Caco-2 (cell line): ENCODE measurements at regions not wholly inside any gene's neighbourhood (a gene's known extent, or its start where the extent isn't known, plus 50 kb on each side); places are given as distances from the start of the nearest gene placed in this dataset.

Experiments used
- BruUV-seq: library from RNA; stranded (reverse); fragments of 400-500 nt; replicated peaks from 2 replicates; lab custom pipeline; 2021; lab: Mats Ljungman, UMichigan
- CTCF ChIA-PET: fragments of 300-600 bp; sonication (Branson Sonifier 250); formaldehyde crosslinking; loops from one replicate; lab custom pipeline; 2022; ENCODE audit warnings: antibody characterized with exemption; lab: Charles Lee
- POLR2A ChIA-PET: fragments of 300-600 bp; sonication (Branson Sonifier 250); formaldehyde crosslinking; loops from one replicate; lab custom pipeline; 2022; ENCODE audit warnings: antibody characterized with exemption; lab: Charles Lee
- DNase-seq, 2 experiments: peaks; one replicate each; pipeline versions ENCODE4 v3.0.0 to v3.0.0-alpha.2; 2020 to 2022
- H3K27me3 ChIP-seq: replicated peaks from 2 replicates; pipeline ENCODE4 v1.6.0; 2011; ENCODE audit warnings: low read length; ENCODE audit not compliant: control insufficient read depth, insufficient read depth
- H3K36me3 ChIP-seq: 2 replicates; pipeline ENCODE4 v1.5.1; 2011; ENCODE audit warnings: low read length; ENCODE audit not compliant: control insufficient read depth, insufficient read depth
- H3K4me1 ChIP-seq: fragments of 250-450 bp; sonication (Bioruptor Pico); 2 replicates; pipeline ENCODE4 v1.5.1; 2020; ENCODE audit warnings: mild to moderate bottlenecking
- H3K4me3 ChIP-seq: 2 replicates; pipeline ENCODE4 v1.5.1; 2011; ENCODE audit warnings: low read depth, mild to moderate bottlenecking, control low read depth, low read length
- H3K9me3 ChIP-seq: fragments of 250-450 bp; sonication (Bioruptor Pico); 2 replicates; pipeline ENCODE4 v1.5.1; 2020; ENCODE audit warnings: mild to moderate bottlenecking, moderate library complexity
- H3K27ac Mint-ChIP-seq: one replicate; pipeline ENCODE4 v1.8.0; 2022; ENCODE audit warnings: mixed read lengths; ENCODE audit not compliant: unreplicated experiment
- H3K27me3 Mint-ChIP-seq: one replicate; pipeline ENCODE4 v1.8.0; 2022; ENCODE audit warnings: mixed read lengths; ENCODE audit not compliant: insufficient read depth, unreplicated experiment
- H3K36me3 Mint-ChIP-seq: one replicate; pipeline ENCODE4 v1.8.0; 2022; ENCODE audit warnings: mild to moderate bottlenecking, mixed read lengths; ENCODE audit not compliant: insufficient read depth, unreplicated experiment
- H3K4me1 Mint-ChIP-seq: one replicate; pipeline ENCODE4 v1.8.0; 2022; ENCODE audit warnings: low read depth, mixed read lengths; ENCODE audit not compliant: unreplicated experiment
- H3K4me3 Mint-ChIP-seq: one replicate; pipeline ENCODE4 v1.8.0; 2022; ENCODE audit warnings: mild to moderate bottlenecking, moderate library complexity, mixed read lengths; ENCODE audit not compliant: unreplicated experiment
- H3K9me3 Mint-ChIP-seq: one replicate; pipeline ENCODE4 v1.8.0; 2022; ENCODE audit warnings: mixed read lengths; ENCODE audit not compliant: unreplicated experiment
- intact Hi-C: fragments of 100-400 bp; cut with micrococcal nuclease; formaldehyde crosslinking; loops from one replicate; pipeline ENCODE4 v1.10.0; 2022; ENCODE audit not compliant: unreplicated experiment
- TF ChIP-seq, protein P1 (sequence below), 2 experiments: fragments of 200-600 bp in 1 of 2; IDR thresholded peaks; 1 replicate in 1 of 2; 2 replicates in 1 of 2; pipeline versions ENCODE4 v1.5.1 to v1.8.0; 2011 to 2022; ENCODE audit warnings: antibody characterized with exemption in 1 of 2, control low read depth in 1 of 2, inconsistent platforms in 1 of 2, low read depth in 1 of 2, low read length in 1 of 2, mild to moderate bottlenecking in 1 of 2, moderate library complexity in 1 of 2; ENCODE audit not compliant: insufficient read depth in 1 of 2, severe bottlenecking in 1 of 2, unreplicated experiment in 1 of 2

DNA sequence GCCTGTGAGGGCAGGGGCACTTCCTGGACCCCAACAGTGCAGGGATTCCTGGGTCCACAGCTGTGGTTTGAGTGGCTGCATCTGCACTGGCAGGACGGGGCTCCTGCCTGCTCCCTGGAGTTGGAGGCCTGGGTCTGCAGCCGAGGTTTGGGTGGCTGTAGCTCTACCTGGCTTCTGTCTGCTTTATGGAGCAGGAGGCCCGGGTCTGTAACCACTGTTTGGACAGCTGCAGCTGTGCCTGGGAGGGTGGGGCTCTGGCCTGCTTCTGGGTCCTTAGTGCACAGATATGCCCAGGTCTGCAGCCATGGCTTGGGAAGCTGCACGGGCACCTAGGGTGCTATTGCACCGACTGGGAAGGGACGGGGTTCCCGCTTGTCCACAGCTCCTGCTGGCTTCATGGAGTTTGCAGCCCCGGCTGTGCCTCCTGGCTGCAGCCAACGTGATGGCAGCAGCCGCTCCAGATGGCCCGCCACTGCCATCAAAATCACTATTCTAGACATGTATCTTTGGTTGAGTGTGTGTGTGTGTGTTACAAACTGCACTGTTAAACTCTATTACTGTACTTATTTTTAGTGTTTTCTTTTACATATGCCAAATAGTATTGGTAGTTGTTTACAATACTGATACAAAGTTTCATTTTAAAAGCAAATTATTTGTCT lies 412.3 kb upstream of the KIRREL3 start:
- no peaks in the 10 kb centered on the region for H3K4me1 Mint-ChIP-seq
- TF ChIP-seq, protein P1, sequence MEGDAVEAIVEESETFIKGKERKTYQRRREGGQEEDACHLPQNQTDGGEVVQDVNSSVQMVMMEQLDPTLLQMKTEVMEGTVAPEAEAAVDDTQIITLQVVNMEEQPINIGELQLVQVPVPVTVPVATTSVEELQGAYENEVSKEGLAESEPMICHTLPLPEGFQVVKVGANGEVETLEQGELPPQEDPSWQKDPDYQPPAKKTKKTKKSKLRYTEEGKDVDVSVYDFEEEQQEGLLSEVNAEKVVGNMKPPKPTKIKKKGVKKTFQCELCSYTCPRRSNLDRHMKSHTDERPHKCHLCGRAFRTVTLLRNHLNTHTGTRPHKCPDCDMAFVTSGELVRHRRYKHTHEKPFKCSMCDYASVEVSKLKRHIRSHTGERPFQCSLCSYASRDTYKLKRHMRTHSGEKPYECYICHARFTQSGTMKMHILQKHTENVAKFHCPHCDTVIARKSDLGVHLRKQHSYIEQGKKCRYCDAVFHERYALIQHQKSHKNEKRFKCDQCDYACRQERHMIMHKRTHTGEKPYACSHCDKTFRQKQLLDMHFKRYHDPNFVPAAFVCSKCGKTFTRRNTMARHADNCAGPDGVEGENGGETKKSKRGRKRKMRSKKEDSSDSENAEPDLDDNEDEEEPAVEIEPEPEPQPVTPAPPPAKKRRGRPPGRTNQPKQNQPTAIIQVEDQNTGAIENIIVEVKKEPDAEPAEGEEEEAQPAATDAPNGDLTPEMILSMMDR (IDR thresholded peaks at IDR 0.05; ENCODE audit: insufficient read depth in 1 of 2, low read depth in 1 of 2, low read length in 1 of 2, severe bottlenecking in 1 of 2, unreplicated experiment in 1 of 2): no peak

DNA sequence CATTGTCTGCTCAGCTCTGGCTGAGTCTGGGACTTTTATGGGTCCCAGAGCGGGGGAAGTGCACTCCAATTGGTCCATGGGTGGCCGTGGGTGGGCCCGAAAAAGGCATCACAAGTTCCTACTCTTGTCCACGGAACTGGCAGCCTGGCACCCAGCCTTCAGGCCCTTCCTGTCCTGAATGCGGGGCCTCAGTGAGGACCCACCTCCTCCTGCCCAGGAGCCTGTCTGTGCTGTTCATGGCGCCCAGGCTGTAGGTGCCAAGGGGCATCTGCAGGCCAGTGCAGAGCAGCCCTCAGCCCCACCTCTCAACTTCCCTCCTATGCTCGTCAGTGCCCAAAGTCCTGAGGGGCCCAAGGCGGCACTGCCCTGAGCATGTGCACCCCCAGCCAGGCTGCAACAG lies 411.7 kb upstream of the KIRREL3 start:
- CTCF ChIA-PET: no interaction called here
- BruUV-seq: no TSS peak
- TF ChIP-seq, protein P1 (IDR thresholded peaks at IDR 0.05; ENCODE audit: insufficient read depth in 1 of 2, low read depth in 1 of 2, low read length in 1 of 2, severe bottlenecking in 1 of 2, unreplicated experiment in 1 of 2): no peak

More for the DNA sequence above, 412.3 kb upstream of the KIRREL3 start:
- H3K36me3 Mint-ChIP-seq: no peaks in the 10 kb centered on the region
- no peak overlapping the region for H3K27ac Mint-ChIP-seq
- Histone ChIP-seq H3K4me1 (no peaks in the 10 kb centered on the region), H3K36me3 (no peaks in the 10 kb centered on the region), H3K4me3 (no peak overlapping the region), H3K27me3 (no peaks in the 10 kb centered on the region; the same call in 1 of the 2 replicates), H3K9me3 (no peaks in the 10 kb centered on the region)
- no TSS peak for BruUV-seq
- peaks cover 13% of the 10 kb centered on the region for H3K9me3 Mint-ChIP-seq
- CTCF ChIA-PET: no interaction called here
- DNase-seq: peak in 1 of 2 experiments; percentile 3
- H3K4me3 Mint-ChIP-seq: no peak overlapping the region
- intact Hi-C loops: no loop called here
- POLR2A ChIA-PET: no interaction called here
- peaks cover 2% of the 10 kb centered on the region for H3K27me3 Mint-ChIP-seq

DNA sequence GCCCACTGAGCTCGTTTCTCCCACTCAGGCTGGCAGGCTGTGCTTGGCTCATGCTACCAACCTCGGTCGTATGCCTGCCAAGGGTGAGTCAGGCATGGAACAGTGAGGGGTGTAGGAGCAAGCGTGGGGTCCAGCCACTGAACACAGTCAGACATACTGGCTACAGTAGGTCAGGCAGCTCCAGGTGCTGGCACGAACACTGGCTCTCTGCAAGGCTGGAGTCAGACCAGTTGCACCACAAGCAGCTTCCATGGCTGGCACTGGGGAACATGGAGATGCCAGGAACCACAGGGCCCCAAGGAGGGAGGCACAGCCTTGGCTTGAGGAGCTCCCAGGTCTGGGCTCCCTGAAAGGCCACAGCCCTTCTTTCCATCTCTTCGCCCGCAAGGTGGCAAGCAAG lies 410.7 kb upstream of the KIRREL3 start:
- Histone ChIP-seq H3K9me3 (no peaks in the 10 kb centered on the region), H3K4me3 (no peak overlapping the region), H3K36me3 (no peaks in the 10 kb centered on the region), H3K4me1 (no peaks in the 10 kb centered on the region), H3K27me3 (no peaks in the 10 kb centered on the region)
- POLR2A ChIA-PET: no interaction called here
- CTCF ChIA-PET: no interaction called here
- intact Hi-C loops: no loop called here
- BruUV-seq: no TSS peak
- H3K9me3 Mint-ChIP-seq: peaks cover 13% of the 10 kb centered on the region
- H3K4me3 Mint-ChIP-seq: no peak overlapping the region
- peaks cover 2% of the 10 kb centered on the region for H3K27me3 Mint-ChIP-seq
- H3K36me3 Mint-ChIP-seq: no peaks in the 10 kb centered on the region
- no peak for DNase-seq
- TF ChIP-seq, protein P1 (IDR thresholded peaks at IDR 0.05; ENCODE audit: insufficient read depth in 1 of 2, low read depth in 1 of 2, low read length in 1 of 2, severe bottlenecking in 1 of 2, unreplicated experiment in 1 of 2): no peak
- no peaks in the 10 kb centered on the region for H3K4me1 Mint-ChIP-seq
- H3K27ac Mint-ChIP-seq: no peak overlapping the region

More for the DNA sequence above, 411.7 kb upstream of the KIRREL3 start:
- Histone ChIP-seq H3K36me3 (no peaks in the 10 kb centered on the region), H3K9me3 (no peaks in the 10 kb centered on the region), H3K4me3 (no peak overlapping the region), H3K4me1 (no peaks in the 10 kb centered on the region), H3K27me3 (no peaks in the 10 kb centered on the region; the same call in 1 of the 2 replicates)
- DNase-seq: no peak
- Mint-ChIP-seq H3K9me3 (peaks cover 13% of the 10 kb centered on the region), H3K4me1 (no peaks in the 10 kb centered on the region), H3K36me3 (no peaks in the 10 kb centered on the region), H3K27ac (no peak overlapping the region), H3K27me3 (peaks cover 2% of the 10 kb centered on the region), H3K4me3 (no peak overlapping the region)
- intact Hi-C loops: no loop called here
- POLR2A ChIA-PET: no interaction called here
